ENCODE measurements at regions not wholly inside any gene's neighbourhood (a gene's known extent, or its start where the extent isn't known, plus 50 kb on each side); places are given as distances from the start of the nearest gene placed in this dataset.

GRCh38 chr15:61479613-61480012 lies 250.5 kb upstream of the RORA start:
- CTCF ChIA-PET = no interaction called here
- TF ChIP-seq FOS (IDR thresholded peaks at IDR 0.05; ENCODE audit: borderline replicate concordance, insufficient read depth, low read length) (peak; percentile 21), MYC (IDR thresholded peaks at IDR 0.05; ENCODE audit: low read depth, low read length) (no peak)
- Histone ChIP-seq H3K9me3 (replicated peaks; ENCODE audit: control insufficient read depth, insufficient read depth, low read length) (no peaks in the 10 kb centered on the region), H3K4me2 (ENCODE audit: insufficient read depth, low read length) (no peak overlapping the region), H3K27me3 (ENCODE audit: control insufficient read depth in 2 of 2, insufficient read depth in 2 of 2, low read length in 2 of 2) (peaks cover 0 to 7% of the 10 kb centered on the region in 2 experiments), H3K9ac (replicated peaks; ENCODE audit: extremely low read depth, insufficient read depth, low read length) (no peak overlapping the region), H3K79me2 (ENCODE audit: control insufficient read depth, insufficient read depth, low read length) (no peaks in the 10 kb centered on the region), H3K36me3 (ENCODE audit: control insufficient read depth in 2 of 2, extremely low read depth in 1 of 2, insufficient read depth in 2 of 2, low read length in 2 of 2) (no peaks in the 10 kb centered on the region), H3K27ac (ENCODE audit: insufficient read depth, low read depth, low read length) (no peak overlapping the region), H2AFZ (ENCODE audit: low read depth, low read length) (no peak overlapping the region), H3K9me1 (replicated peaks; ENCODE audit: control insufficient read depth, extremely low read depth, insufficient read depth, low read length) (no peaks in the 10 kb centered on the region), H4K20me1 (replicated peaks; ENCODE audit: control insufficient read depth, extremely low read depth, insufficient read depth, low read length) (no peaks in the 10 kb centered on the region), H3K4me1 (ENCODE audit: control insufficient read depth, extremely low read depth, insufficient read depth, low read length) (no peaks in the 10 kb centered on the region), H3K4me3 (replicated peaks in 1 of 3; ENCODE audit: insufficient read depth in 1 of 3, low read depth in 1 of 3, low read length in 3 of 3) (no peak overlapping the region)
- POLR2A ChIA-PET = no interaction called here
- BruUV-seq (replicated peaks) = no TSS peak
- dilution Hi-C loops (cut with MboI; ENCODE audit: extremely low pct_ligation_motif_present, low sequenced_read_pairs) = no loop called here
- intact Hi-C loops (cut with micrococcal nuclease) = no loop called here
- FAIRE-seq (no peak), DNase-seq (ENCODE audit: low read depth, low spot score) (no peak)

DNA sequence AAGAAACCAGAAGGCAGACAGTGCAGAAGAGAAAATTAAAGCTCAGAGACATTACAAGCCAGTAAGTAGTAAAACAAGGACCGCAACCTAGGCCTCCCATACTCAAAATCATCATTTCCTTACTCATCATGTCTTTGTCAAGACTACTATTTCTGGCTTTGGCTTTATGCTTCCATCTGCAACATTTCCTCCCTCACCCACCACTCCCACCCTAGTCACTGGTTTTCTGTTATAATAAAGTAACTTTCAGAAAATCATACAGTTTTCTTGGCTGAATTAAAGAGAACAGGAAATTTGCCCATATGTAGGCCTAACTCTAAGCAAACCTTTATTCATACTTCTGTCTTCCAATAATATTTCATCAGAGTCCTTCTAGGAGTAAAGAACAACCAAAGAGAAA lies 247.6 kb upstream of the RORA start:
- Histone ChIP-seq H2AFZ (ENCODE audit: low read depth, low read length) (no peak overlapping the region), H3K4me1 (ENCODE audit: control insufficient read depth, extremely low read depth, insufficient read depth, low read length) (no peaks in the 10 kb centered on the region), H3K79me2 (ENCODE audit: control insufficient read depth, insufficient read depth, low read length) (no peaks in the 10 kb centered on the region), H3K27ac (ENCODE audit: insufficient read depth, low read depth, low read length) (no peak overlapping the region), H3K9me1 (replicated peaks; ENCODE audit: control insufficient read depth, extremely low read depth, insufficient read depth, low read length) (no peaks in the 10 kb centered on the region), H3K4me2 (ENCODE audit: insufficient read depth, low read length) (no peak overlapping the region), H4K20me1 (replicated peaks; ENCODE audit: control insufficient read depth, extremely low read depth, insufficient read depth, low read length) (no peaks in the 10 kb centered on the region), H3K4me3 (replicated peaks in 1 of 3; ENCODE audit: insufficient read depth in 1 of 3, low read depth in 1 of 3, low read length in 3 of 3) (no peak overlapping the region), H3K9ac (replicated peaks; ENCODE audit: extremely low read depth, insufficient read depth, low read length) (no peak overlapping the region), H3K27me3 (ENCODE audit: control insufficient read depth in 2 of 2, insufficient read depth in 2 of 2, low read length in 2 of 2) (peaks cover 0 to 7% of the 10 kb centered on the region in 2 experiments), H3K36me3 (ENCODE audit: control insufficient read depth in 2 of 2, extremely low read depth in 1 of 2, insufficient read depth in 2 of 2, low read length in 2 of 2) (no peaks in the 10 kb centered on the region), H3K9me3 (replicated peaks; ENCODE audit: control insufficient read depth, insufficient read depth, low read length) (no peaks in the 10 kb centered on the region)
- ChIA-PET CTCF (interaction anchor here (1.4 kb wide), 1 partner anchor 16 kb away, joined by 3 read pairs; no protein-coding TSS in a partner anchor), POLR2A (no interaction called here)
- TF ChIP-seq, protein P1, sequence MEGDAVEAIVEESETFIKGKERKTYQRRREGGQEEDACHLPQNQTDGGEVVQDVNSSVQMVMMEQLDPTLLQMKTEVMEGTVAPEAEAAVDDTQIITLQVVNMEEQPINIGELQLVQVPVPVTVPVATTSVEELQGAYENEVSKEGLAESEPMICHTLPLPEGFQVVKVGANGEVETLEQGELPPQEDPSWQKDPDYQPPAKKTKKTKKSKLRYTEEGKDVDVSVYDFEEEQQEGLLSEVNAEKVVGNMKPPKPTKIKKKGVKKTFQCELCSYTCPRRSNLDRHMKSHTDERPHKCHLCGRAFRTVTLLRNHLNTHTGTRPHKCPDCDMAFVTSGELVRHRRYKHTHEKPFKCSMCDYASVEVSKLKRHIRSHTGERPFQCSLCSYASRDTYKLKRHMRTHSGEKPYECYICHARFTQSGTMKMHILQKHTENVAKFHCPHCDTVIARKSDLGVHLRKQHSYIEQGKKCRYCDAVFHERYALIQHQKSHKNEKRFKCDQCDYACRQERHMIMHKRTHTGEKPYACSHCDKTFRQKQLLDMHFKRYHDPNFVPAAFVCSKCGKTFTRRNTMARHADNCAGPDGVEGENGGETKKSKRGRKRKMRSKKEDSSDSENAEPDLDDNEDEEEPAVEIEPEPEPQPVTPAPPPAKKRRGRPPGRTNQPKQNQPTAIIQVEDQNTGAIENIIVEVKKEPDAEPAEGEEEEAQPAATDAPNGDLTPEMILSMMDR (IDR thresholded peaks at IDR 0.05; ENCODE audit: extremely low read depth in 1 of 2, insufficient read depth in 1 of 2, low read depth in 1 of 2, low read length in 2 of 2) = no peak
- TF ChIP-seq FOS (IDR thresholded peaks at IDR 0.05; ENCODE audit: borderline replicate concordance, insufficient read depth, low read length) (no peak), EZH2 (IDR thresholded peaks at IDR 0.05; ENCODE audit: borderline replicate concordance, low read depth, low read length, severe bottlenecking) (no peak), POLR2A (IDR thresholded peaks at IDR 0.05; ENCODE audit: low read depth, low read length) (no peak), JUN (IDR thresholded peaks at IDR 0.05; ENCODE audit: borderline replicate concordance, insufficient read depth, insufficient read length, low read depth) (no peak), GATA2 (IDR thresholded peaks at IDR 0.05; ENCODE audit: insufficient read depth, insufficient read length, low read depth, low read length) (no peak), POLR2AphosphoS5 (IDR thresholded peaks at IDR 0.05; ENCODE audit: insufficient read depth, low read depth, low read length) (no peak)
- BruUV-seq (replicated peaks) = no TSS peak
- DNase-seq (ENCODE audit: low read depth, low spot score) (no peak), FAIRE-seq (no peak)
- intact Hi-C loops (cut with micrococcal nuclease) (no loop called here), dilution Hi-C loops (cut with MboI; ENCODE audit: extremely low pct_ligation_motif_present, low sequenced_read_pairs) (no loop called here)
